GM12864 (cell line): ENCODE measurements at regions not wholly inside any gene's neighbourhood (a gene's known extent, or its start where the extent isn't known, plus 50 kb on each side); places are given as distances from the start of the nearest gene placed in this dataset.

Experiments used
- DNase-seq: peaks from one replicate; pipeline ENCODE4 v3.0.0-alpha.2; 2011; ENCODE audit warnings: low read depth
- H3K4me3 ChIP-seq: 2 replicates; pipeline ENCODE4 v1.5.1; 2011; ENCODE audit warnings: mild to moderate bottlenecking, low read depth, low read length, control low read depth
- CTCF ChIP-seq: IDR thresholded peaks from 2 replicates; pipeline ENCODE4 v1.5.1; 2011; ENCODE audit warnings: low read depth, mild to moderate bottlenecking, moderate library complexity, low read length, control low read depth, inconsistent platforms; ENCODE audit errors: missing control alignments

- no peak for TF ChIP-seq CTCF
- DNase-seq, result no peak
- H3K4me3 ChIP-seq, result no peak overlapping the region
Measured at GRCh38 chr10:32156031-32156495, 99.8 kb upstream of the KIF5B start.

GRCh38 chr10:32155075-32155516 lies 98.9 kb upstream of the KIF5B start:
- no peak for DNase-seq
- no peak for TF ChIP-seq CTCF
- no peak overlapping the region for H3K4me3 ChIP-seq

- DNase-seq, result no peak
- no peak for TF ChIP-seq CTCF
- no peak overlapping the region for H3K4me3 ChIP-seq
Measured at GRCh38 chr10:32153931-32154330, 97.7 kb upstream of the KIF5B start.

- no peak overlapping the region for H3K4me3 ChIP-seq
- no peak for DNase-seq
- TF ChIP-seq CTCF, result no peak
Measured at GRCh38 chr10:32153252-32153651, 97.0 kb upstream of the KIF5B start.

- no peak overlapping the region for H3K4me3 ChIP-seq
- no peak for DNase-seq
- no peak for TF ChIP-seq CTCF
Measured at GRCh38 chr10:32151871-32152270, 95.6 kb upstream of the KIF5B start.

- DNase-seq, result no peak
- no peak for TF ChIP-seq CTCF
- no peak overlapping the region for H3K4me3 ChIP-seq
Measured at GRCh38 chr10:32150532-32151101, 94.4 kb upstream of the KIF5B start.
